Colonic mucosa (tissue), 4 donors: ENCODE measurements at regions not wholly inside any gene's neighbourhood (a gene's known extent, or its start where the extent isn't known, plus 50 kb on each side); places are given as distances from the start of the nearest gene placed in this dataset.

Experiments used
- DNase-seq: peaks from one replicate; pipeline ENCODE4 v3.0.0-alpha.2; 2020
- H3K27ac ChIP-seq: fragments of 200-600 bp; one replicate; pipeline ENCODE4 v1.8.0; 2021
- H3K27me3 ChIP-seq: fragments of 200-600 bp; one replicate; pipeline ENCODE4 v1.8.0; 2021
- H3K36me3 ChIP-seq: fragments of 200-600 bp; one replicate; pipeline ENCODE4 v1.8.0; 2021
- H3K4me1 ChIP-seq: fragments of 200-600 bp; one replicate; pipeline ENCODE4 v1.8.0; 2021; ENCODE audit warnings: mild to moderate bottlenecking
- H3K4me3 ChIP-seq: fragments of 200-600 bp; one replicate; pipeline ENCODE4 v1.8.0; 2021
- H3K9ac ChIP-seq, 2 donors: one replicate each; pipeline ENCODE4 v1.7.0; 2013; ENCODE audit warnings: control low read depth in 2 of 2, low read depth in 2 of 2, low read length in 2 of 2
- H3K9me3 ChIP-seq: fragments of 200-600 bp; one replicate; pipeline ENCODE4 v1.8.0; 2021
- intact Hi-C: fragments of 100-400 bp; cut with DNase I; formaldehyde crosslinking; loops from one replicate; pipeline ENCODE4 v1.14.1; 2022
- TF ChIP-seq, protein P1 (sequence below): fragments of 200-600 bp; IDR thresholded peaks from one replicate; pipeline ENCODE4 v1.8.0; 2022; ENCODE audit warnings: antibody characterized with exemption, mild to moderate bottlenecking
- donor health status: healthy.
- donor health status: DM: no; HTN: no; CAD: no.
- donor health status: DM: no; HTN: no; CAD: no.

DNA sequence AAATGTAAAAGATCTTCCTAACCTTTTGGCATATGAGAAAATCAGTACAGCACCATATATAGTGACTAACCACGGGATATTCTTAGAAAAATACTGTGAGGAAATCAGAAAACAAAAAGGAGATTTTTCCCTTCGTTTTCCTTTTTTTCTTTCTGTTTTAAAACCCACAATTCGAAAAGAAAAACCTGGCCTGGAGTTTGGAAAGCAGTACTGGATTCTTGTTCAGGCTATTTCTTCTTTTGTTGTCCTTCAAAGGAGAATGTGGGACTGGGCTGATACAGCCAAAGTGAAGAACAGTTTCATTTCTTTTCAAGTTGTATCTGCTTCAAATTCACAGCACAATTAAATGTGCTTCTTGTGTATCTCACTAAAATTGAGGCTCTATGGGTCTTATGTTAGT is 156.8 kb upstream of the PHYHIPL start:
- DNase-seq, result no peak
- intact Hi-C loops, result no loop called here
- no peak overlapping the region for H3K9ac ChIP-seq
- H3K27me3 ChIP-seq, result no peaks in the 10 kb centered on the region
- no peak overlapping the region for H3K27ac ChIP-seq
- H3K4me3 ChIP-seq, result no peak overlapping the region
- TF ChIP-seq, protein P1, sequence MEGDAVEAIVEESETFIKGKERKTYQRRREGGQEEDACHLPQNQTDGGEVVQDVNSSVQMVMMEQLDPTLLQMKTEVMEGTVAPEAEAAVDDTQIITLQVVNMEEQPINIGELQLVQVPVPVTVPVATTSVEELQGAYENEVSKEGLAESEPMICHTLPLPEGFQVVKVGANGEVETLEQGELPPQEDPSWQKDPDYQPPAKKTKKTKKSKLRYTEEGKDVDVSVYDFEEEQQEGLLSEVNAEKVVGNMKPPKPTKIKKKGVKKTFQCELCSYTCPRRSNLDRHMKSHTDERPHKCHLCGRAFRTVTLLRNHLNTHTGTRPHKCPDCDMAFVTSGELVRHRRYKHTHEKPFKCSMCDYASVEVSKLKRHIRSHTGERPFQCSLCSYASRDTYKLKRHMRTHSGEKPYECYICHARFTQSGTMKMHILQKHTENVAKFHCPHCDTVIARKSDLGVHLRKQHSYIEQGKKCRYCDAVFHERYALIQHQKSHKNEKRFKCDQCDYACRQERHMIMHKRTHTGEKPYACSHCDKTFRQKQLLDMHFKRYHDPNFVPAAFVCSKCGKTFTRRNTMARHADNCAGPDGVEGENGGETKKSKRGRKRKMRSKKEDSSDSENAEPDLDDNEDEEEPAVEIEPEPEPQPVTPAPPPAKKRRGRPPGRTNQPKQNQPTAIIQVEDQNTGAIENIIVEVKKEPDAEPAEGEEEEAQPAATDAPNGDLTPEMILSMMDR, result no peak
- no peaks in the 10 kb centered on the region for H3K9me3 ChIP-seq
- no peaks in the 10 kb centered on the region for H3K4me1 ChIP-seq
- H3K36me3 ChIP-seq, result no peaks in the 10 kb centered on the region

DNA sequence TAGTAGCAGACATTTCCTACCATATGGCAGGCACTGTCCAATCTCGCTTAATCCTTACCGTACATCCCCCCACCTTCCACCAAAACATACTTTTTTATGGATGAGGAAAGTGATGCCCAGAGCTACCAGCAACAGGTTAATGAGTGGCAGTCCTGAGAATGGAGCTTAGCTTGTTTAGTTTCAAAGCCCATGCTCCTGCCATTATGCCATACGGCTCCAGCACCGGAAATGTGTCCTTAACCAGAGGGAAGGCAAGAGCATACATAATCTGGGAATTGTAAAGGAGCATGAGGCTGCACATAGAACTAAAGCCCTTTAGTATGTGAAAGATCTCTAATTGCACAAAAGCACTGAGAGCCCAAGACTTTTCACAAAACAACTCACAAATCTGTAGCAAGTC is 155.9 kb upstream of the PHYHIPL start:
- H3K27ac ChIP-seq, result no peak overlapping the region
- H3K4me1 ChIP-seq, result no peaks in the 10 kb centered on the region
- intact Hi-C loops, result no loop called here
- H3K9ac ChIP-seq, result no peak overlapping the region
- no peaks in the 10 kb centered on the region for H3K27me3 ChIP-seq
- H3K36me3 ChIP-seq, result no peaks in the 10 kb centered on the region
- TF ChIP-seq, protein P1, result no peak
- DNase-seq, result no peak
- no peaks in the 10 kb centered on the region for H3K9me3 ChIP-seq
- no peak overlapping the region for H3K4me3 ChIP-seq

DNA sequence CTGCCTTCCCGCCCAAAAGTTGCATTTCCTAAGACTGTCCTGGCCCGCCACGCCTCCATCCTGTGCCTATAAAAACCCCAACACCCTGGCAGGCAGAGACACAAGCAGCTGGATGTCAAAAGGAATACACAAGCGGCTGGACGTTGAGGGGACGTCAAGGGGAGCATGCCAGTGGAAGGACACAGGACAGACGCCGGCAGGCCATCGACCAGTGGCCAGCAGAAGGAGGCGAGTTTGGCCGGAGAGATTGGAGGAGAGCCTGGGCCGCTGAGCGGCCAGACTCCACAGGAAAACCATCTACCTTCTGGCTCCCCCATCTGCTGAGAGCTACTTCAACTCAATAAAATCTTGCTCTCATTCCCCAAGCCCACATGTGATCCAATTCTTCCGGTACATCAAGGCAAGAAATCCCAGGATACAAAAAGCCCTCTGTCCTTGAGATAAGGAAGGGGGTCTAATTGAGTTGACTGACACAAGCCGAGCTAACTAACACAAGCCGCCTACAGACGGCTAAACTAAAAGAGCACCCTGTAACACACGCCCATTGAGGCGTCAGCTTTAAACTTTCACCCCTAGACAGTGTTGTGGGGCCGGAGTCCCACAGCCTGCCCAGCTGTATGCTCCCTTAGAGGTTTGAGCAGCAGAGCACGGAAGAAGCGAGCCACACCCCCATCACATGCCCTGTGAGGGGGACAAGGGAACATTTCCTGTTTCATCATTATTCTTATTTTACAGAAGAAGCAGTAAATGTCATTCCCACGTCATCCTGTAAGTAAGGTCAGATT is 150.3 kb upstream of the PHYHIPL start:
- TF ChIP-seq, protein P1, result no peak
- DNase-seq, result no peak
- Histone ChIP-seq H3K4me1 (no peaks in the 10 kb centered on the region), H3K9me3 (no peaks in the 10 kb centered on the region), H3K4me3 (no peak overlapping the region), H3K27ac (no peak overlapping the region), H3K27me3 (no peaks in the 10 kb centered on the region), H3K9ac (no peak overlapping the region), H3K36me3 (no peaks in the 10 kb centered on the region)
- intact Hi-C loops, result no loop called here

DNA sequence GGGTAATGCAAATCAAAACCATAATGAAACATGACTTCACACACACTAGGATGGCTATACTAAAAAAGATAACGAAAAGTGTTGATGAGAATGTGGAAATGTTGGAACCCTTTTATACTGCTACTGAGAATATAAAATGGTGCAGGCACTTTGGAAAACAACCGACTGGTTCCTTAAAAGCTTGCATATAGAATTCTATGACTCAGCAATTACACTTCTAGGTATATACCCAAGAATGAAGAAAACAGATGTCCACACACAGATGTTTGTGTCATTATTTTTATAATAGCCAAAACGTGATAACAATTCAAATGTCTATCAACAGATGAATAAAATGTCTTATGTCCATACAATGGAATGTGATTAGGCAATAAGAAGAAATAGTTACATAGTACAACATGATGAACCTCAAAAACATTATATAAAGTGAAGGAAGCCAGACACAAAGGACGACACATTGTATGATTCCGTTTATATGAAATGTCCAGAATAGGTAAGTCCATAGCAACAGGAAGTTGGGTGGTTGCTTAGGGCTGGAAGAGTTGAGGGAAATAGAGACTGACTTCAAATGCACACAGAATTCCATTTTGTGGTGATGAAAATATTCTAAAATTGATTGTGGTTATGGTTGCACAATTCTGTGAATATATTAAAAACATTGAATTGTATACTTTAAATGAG is 148.3 kb upstream of the PHYHIPL start:
- TF ChIP-seq, protein P1, result no peak
- no peaks in the 10 kb centered on the region for H3K4me1 ChIP-seq
- H3K27ac ChIP-seq, result no peak overlapping the region
- intact Hi-C loops, result no loop called here
- no peaks in the 10 kb centered on the region for H3K27me3 ChIP-seq
- H3K4me3 ChIP-seq, result no peak overlapping the region
- DNase-seq, result no peak
- no peaks in the 10 kb centered on the region for H3K36me3 ChIP-seq
- no peaks in the 10 kb centered on the region for H3K9me3 ChIP-seq
- no peak overlapping the region for H3K9ac ChIP-seq

DNA sequence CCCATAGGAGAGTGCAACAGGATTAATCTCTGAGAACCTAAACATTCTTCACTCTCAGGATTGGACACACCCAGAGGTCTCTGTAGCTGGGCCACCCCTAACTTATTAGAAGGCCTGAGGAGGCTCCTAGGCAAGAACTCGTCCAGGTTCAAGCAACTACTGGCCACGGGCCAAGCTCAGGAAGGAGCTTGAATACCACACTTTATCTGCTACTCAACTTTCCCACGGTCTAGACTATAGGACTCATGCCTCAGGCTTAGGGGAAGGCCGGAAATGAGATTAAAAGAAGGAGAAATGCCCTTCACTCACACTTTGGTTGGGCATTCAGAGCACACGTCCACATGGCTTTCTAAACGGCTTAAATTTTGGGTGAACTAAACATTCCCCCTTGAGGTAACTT is 142.8 kb upstream of the PHYHIPL start:
- TF ChIP-seq, protein P1, result no peak
- DNase-seq, result no peak
- Histone ChIP-seq H3K9me3 (no peaks in the 10 kb centered on the region), H3K36me3 (no peaks in the 10 kb centered on the region), H3K27me3 (no peaks in the 10 kb centered on the region), H3K9ac (no peak overlapping the region), H3K4me3 (no peak overlapping the region), H3K4me1 (no peaks in the 10 kb centered on the region), H3K27ac (no peak overlapping the region)
- intact Hi-C loops, result no loop called here
